Cardiac fibroblast (primary cell): ENCODE measurements at regions not wholly inside any gene's neighbourhood (a gene's known extent, or its start where the extent isn't known, plus 50 kb on each side); places are given as distances from the start of the nearest gene placed in this dataset.

Source experiments
- DNase-seq, 2 donors: peaks; one replicate each; pipeline versions ENCODE4 v3.0.0 to v3.0.0-alpha.2; 2010; ENCODE audit warnings: low read depth in 2 of 2
- H3K4me3 ChIP-seq, 2 donors: replicated peaks in 1 of 2; 1 replicate in 1 of 2; 2 replicates in 1 of 2; pipeline ENCODE4 v1.5.1; 2011; ENCODE audit warnings: low read depth in 2 of 2, low read length in 2 of 2, mild to moderate bottlenecking in 2 of 2, moderate library complexity in 1 of 2
- CTCF ChIP-seq: IDR thresholded peaks from one replicate; pipeline ENCODE4 v1.5.1; 2011; ENCODE audit warnings: low read depth, mild to moderate bottlenecking, low read length, inconsistent platforms

- DNase-seq = no peak
- no peak overlapping the region for H3K4me3 ChIP-seq
- no peak for TF ChIP-seq CTCF
Measured at GRCh38 chr10:58896229-58896628, 280.2 kb upstream of the PHYHIPL start.

- no peak for TF ChIP-seq CTCF
Measured at GRCh38 chr10:58897236-58897635, 279.2 kb upstream of the PHYHIPL start.

DNA sequence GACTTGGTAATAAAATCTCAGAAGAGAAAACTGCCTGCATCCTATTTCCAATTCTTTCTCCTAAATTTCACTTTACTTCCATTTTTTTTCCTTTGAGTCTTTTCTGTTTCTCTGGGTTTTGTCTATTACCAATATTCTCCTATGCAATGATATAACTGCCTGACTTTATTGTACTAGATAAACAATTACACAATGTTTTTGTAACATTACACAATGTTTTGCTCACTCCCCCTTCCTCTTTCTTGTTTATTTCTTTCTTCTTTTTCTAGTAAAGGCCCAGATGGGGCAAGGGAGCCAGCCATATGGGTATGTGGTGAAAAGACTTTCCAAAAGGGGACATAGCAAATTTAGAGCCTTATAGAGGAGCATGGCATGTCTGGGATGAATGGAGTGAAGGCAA is 278.7 kb upstream of the PHYHIPL start:
- no peak for TF ChIP-seq CTCF
- peak; percentile 5 to 20 for DNase-seq

More at GRCh38 chr10:58897236-58897635, 279.2 kb upstream of the PHYHIPL start:
- no peak overlapping the region for H3K4me3 ChIP-seq
- DNase-seq = no peak

GRCh38 chr10:58898854-58899573 is 277.4 kb upstream of the PHYHIPL start:
- no peak for TF ChIP-seq CTCF
- no peak overlapping the region for H3K4me3 ChIP-seq
- no peak for DNase-seq

More for the DNA sequence above, 278.7 kb upstream of the PHYHIPL start:
- H3K4me3 ChIP-seq = no peak overlapping the region

DNA sequence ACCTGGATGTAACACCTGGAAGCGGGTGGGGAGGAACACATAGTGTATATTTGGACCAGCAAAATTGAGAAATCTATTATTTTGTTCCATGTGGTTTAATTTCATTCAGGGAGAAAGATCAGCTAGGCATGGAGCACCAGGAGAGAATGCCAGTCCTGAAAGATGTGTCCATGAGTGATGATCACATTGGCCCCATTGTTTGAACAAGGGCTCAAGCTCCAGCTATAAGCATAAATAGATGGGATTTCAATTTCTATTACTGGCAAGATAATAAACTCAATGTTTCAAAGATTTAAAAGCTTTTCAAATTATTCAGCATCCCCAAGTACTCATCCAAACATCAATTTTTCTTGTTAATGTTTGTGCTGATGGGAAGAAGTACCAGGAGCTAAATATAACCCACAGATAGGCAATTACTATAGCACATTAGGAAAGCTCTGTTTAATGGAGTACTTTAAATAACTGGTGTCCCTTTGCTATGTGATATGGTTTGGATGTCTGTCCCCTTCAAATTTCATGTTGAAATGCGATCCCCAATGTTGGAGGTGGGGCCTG is 275.3 kb upstream of the PHYHIPL start:
- TF ChIP-seq CTCF = no peak
- no peak for DNase-seq
- H3K4me3 ChIP-seq = no peak overlapping the region

- H3K4me3 ChIP-seq = no peak overlapping the region
- no peak for TF ChIP-seq CTCF
- DNase-seq = no peak
Measured at GRCh38 chr10:58903071-58903470, 273.4 kb upstream of the PHYHIPL start.
